Umbilical cord (tissue), 1 donor: ENCODE measurements at regions not wholly inside any gene's neighbourhood (a gene's known extent, or its start where the extent isn't known, plus 50 kb on each side); places are given as distances from the start of the nearest gene placed in this dataset.

Experiments
- DNase-seq: peaks from one replicate; pipeline ENCODE4 v3.0.0-alpha.2; 2015; ENCODE audit warnings: low spot score

GRCh38 chr4:115355329-115355728 is 241.9 kb upstream of the NDST4 start:
- no peak for DNase-seq

- no peak for DNase-seq
Measured at GRCh38 chr4:115353370-115353769, 239.9 kb upstream of the NDST4 start.

- no peak for DNase-seq
Measured at GRCh38 chr4:115343171-115343570, 229.8 kb upstream of the NDST4 start.

GRCh38 chr4:115334736-115335411 is 221.5 kb upstream of the NDST4 start:
- DNase-seq, result no peak

GRCh38 chr4:115332078-115332477 is 218.7 kb upstream of the NDST4 start:
- no peak for DNase-seq

GRCh38 chr4:115331241-115331640 is 217.8 kb upstream of the NDST4 start:
- no peak for DNase-seq

- no peak for DNase-seq
Measured at GRCh38 chr4:115325836-115326235, 212.4 kb upstream of the NDST4 start.

- DNase-seq, result no peak
Measured at GRCh38 chr4:115323106-115323707, 209.8 kb upstream of the NDST4 start.

GRCh38 chr4:115315182-115315581 is 201.8 kb upstream of the NDST4 start:
- no peak for DNase-seq

- no peak for DNase-seq
Measured at GRCh38 chr4:115310641-115311040, 197.2 kb upstream of the NDST4 start.

GRCh38 chr4:115294717-115295116 is 181.3 kb upstream of the NDST4 start:
- no peak for DNase-seq

- DNase-seq, result no peak
Measured at GRCh38 chr4:115293093-115293462, 179.7 kb upstream of the NDST4 start.

- no peak for DNase-seq
Measured at GRCh38 chr4:115292320-115293092, 179.1 kb upstream of the NDST4 start.

GRCh38 chr4:115287426-115287825 is 174.0 kb upstream of the NDST4 start:
- no peak for DNase-seq

- DNase-seq, result no peak
Measured at GRCh38 chr4:115279330-115279729, 165.9 kb upstream of the NDST4 start.

- no peak for DNase-seq
Measured at GRCh38 chr4:115278830-115279229, 165.4 kb upstream of the NDST4 start.

- no peak for DNase-seq
Measured at GRCh38 chr4:115275615-115276014, 162.2 kb upstream of the NDST4 start.

- no peak for DNase-seq
Measured at GRCh38 chr4:115274545-115274944, 161.1 kb upstream of the NDST4 start.

GRCh38 chr4:115272594-115272993 is 159.2 kb upstream of the NDST4 start:
- DNase-seq, result no peak

- no peak for DNase-seq
Measured at GRCh38 chr4:115272185-115272584, 158.8 kb upstream of the NDST4 start.

- DNase-seq, result no peak
Measured at GRCh38 chr4:115260195-115260594, 146.8 kb upstream of the NDST4 start.

GRCh38 chr4:115259642-115260041 is 146.2 kb upstream of the NDST4 start:
- DNase-seq, result no peak

GRCh38 chr4:115249808-115250207 is 136.4 kb upstream of the NDST4 start:
- no peak for DNase-seq
